ENCODE measurements at regions not wholly inside any gene's neighbourhood (a gene's known extent, or its start where the extent isn't known, plus 50 kb on each side); places are given as distances from the start of the nearest gene placed in this dataset.

DNA sequence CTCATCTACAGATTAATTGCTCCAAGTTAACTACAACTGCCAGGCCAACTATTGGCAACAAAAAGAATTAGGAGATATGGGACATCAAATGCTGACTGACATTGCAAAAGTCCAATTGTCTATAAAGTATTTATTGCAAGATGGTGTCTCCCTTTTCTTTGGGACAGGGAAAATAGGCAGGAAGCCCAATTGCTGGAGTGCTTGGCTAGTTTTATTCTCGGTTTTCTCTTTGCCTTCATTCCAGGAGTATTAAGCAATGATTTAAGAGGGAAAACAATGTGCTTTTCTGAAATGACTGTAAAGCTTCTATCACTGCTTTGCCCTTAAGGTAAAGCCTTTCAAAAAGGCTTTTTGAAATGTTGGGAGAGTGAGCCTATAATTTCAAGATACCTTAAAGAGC, 62.8 kb upstream of the DIAPH2 start:
- TF ChIP-seq, protein P1, sequence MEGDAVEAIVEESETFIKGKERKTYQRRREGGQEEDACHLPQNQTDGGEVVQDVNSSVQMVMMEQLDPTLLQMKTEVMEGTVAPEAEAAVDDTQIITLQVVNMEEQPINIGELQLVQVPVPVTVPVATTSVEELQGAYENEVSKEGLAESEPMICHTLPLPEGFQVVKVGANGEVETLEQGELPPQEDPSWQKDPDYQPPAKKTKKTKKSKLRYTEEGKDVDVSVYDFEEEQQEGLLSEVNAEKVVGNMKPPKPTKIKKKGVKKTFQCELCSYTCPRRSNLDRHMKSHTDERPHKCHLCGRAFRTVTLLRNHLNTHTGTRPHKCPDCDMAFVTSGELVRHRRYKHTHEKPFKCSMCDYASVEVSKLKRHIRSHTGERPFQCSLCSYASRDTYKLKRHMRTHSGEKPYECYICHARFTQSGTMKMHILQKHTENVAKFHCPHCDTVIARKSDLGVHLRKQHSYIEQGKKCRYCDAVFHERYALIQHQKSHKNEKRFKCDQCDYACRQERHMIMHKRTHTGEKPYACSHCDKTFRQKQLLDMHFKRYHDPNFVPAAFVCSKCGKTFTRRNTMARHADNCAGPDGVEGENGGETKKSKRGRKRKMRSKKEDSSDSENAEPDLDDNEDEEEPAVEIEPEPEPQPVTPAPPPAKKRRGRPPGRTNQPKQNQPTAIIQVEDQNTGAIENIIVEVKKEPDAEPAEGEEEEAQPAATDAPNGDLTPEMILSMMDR (IDR thresholded peaks at IDR 0.05; ENCODE audit: unreplicated experiment in 3 of 3), result no peak
- no peaks in the 10 kb centered on the region for H3K9me3 Mint-ChIP-seq
- H3K4me3 Mint-ChIP-seq, result no peak overlapping the region
- H3K36me3 Mint-ChIP-seq (ENCODE audit: low read depth), result no peaks in the 10 kb centered on the region
- H3K4me1 Mint-ChIP-seq, result peaks cover 5% of the 10 kb centered on the region
- no peak overlapping the region for H3K27ac Mint-ChIP-seq
- peaks cover 3% of the 10 kb centered on the region for H3K27me3 Mint-ChIP-seq (ENCODE audit: low read depth)

All from nephron (organoid).